HL-60 (cell line): ENCODE measurements at regions not wholly inside any gene's neighbourhood (a gene's known extent, or its start where the extent isn't known, plus 50 kb on each side); places are given as distances from the start of the nearest gene placed in this dataset.
A peak's percentile ranks its signal among the peaks of the same experiment; 100 is the strongest.

Source experiments
- DNase-seq, 2 experiments: peaks; one replicate each; pipeline ENCODE4 v3.0.0-alpha.2; 2010 to 2020; ENCODE audit warnings: low read depth in 1 of 2, low spot score in 1 of 2
- H3K27ac ChIP-seq: fragments of 250-450 bp; sonication (Bioruptor Pico); replicated peaks from 2 replicates; pipeline ENCODE4 v1.5.1; 2020; ENCODE audit warnings: mild to moderate bottlenecking, moderate library complexity
- H3K27me3 ChIP-seq: fragments of 250-450 bp; sonication (Bioruptor Pico); 2 replicates; pipeline ENCODE4 v1.5.1; 2021; ENCODE audit warnings: mild to moderate bottlenecking, moderate library complexity; ENCODE audit not compliant: insufficient read depth, poor library complexity, severe bottlenecking
- H3K4me3 ChIP-seq: replicated peaks from 2 replicates; pipeline ENCODE4 v1.5.1; 2011; ENCODE audit warnings: mild to moderate bottlenecking, control low read depth, low read length; ENCODE audit not compliant: insufficient read depth
- GABPA ChIP-seq: IDR thresholded peaks from 2 replicates; pipeline ENCODE4 v1.6.1; 2012; ENCODE audit warnings: low read depth
- POLR2AphosphoS5 ChIP-seq: IDR thresholded peaks from 2 replicates; pipeline ENCODE4 v1.6.1; 2012; ENCODE audit warnings: low read depth
- SPI1 ChIP-seq: IDR thresholded peaks from 2 replicates; pipeline ENCODE4 v1.6.1; 2012; ENCODE audit warnings: low read depth, mild to moderate bottlenecking, borderline replicate concordance
- TF ChIP-seq, protein P1 (sequence below): IDR thresholded peaks from 2 replicates; pipeline ENCODE4 v1.6.1; 2012; ENCODE audit warnings: low read depth; ENCODE audit not compliant: insufficient replicate concordance
- TF ChIP-seq, protein P2 (sequence below): IDR thresholded peaks from one replicate; pipeline ENCODE4 v1.5.1; 2011; ENCODE audit warnings: low read length, control low read depth, inconsistent platforms; ENCODE audit not compliant: insufficient read depth

DNA sequence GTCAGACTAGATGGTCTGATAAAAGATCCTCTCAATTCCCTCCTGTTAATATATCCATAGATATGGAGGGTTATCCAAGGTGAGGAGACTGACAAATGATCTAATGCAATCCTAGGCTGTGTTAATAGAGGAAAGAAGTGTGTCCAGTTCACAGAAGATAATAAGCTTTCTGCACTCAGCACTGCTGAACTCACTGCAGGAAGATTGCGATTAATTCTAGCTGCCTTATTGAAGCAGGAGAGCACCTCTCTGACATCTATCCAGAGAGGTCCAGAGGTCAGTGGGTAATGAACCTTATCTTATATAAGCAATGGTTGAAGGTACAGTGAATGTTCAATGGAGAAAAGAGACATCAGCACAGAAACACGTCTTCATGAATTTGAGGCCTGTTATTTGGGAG is 75.9 kb upstream of the SLC10A2 start:
- TF ChIP-seq POLR2AphosphoS5 (no peak), SPI1 (no peak), GABPA (no peak)
- TF ChIP-seq, protein P1, sequence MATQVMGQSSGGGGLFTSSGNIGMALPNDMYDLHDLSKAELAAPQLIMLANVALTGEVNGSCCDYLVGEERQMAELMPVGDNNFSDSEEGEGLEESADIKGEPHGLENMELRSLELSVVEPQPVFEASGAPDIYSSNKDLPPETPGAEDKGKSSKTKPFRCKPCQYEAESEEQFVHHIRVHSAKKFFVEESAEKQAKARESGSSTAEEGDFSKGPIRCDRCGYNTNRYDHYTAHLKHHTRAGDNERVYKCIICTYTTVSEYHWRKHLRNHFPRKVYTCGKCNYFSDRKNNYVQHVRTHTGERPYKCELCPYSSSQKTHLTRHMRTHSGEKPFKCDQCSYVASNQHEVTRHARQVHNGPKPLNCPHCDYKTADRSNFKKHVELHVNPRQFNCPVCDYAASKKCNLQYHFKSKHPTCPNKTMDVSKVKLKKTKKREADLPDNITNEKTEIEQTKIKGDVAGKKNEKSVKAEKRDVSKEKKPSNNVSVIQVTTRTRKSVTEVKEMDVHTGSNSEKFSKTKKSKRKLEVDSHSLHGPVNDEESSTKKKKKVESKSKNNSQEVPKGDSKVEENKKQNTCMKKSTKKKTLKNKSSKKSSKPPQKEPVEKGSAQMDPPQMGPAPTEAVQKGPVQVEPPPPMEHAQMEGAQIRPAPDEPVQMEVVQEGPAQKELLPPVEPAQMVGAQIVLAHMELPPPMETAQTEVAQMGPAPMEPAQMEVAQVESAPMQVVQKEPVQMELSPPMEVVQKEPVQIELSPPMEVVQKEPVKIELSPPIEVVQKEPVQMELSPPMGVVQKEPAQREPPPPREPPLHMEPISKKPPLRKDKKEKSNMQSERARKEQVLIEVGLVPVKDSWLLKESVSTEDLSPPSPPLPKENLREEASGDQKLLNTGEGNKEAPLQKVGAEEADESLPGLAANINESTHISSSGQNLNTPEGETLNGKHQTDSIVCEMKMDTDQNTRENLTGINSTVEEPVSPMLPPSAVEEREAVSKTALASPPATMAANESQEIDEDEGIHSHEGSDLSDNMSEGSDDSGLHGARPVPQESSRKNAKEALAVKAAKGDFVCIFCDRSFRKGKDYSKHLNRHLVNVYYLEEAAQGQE, result no peak
- TF ChIP-seq, protein P2, sequence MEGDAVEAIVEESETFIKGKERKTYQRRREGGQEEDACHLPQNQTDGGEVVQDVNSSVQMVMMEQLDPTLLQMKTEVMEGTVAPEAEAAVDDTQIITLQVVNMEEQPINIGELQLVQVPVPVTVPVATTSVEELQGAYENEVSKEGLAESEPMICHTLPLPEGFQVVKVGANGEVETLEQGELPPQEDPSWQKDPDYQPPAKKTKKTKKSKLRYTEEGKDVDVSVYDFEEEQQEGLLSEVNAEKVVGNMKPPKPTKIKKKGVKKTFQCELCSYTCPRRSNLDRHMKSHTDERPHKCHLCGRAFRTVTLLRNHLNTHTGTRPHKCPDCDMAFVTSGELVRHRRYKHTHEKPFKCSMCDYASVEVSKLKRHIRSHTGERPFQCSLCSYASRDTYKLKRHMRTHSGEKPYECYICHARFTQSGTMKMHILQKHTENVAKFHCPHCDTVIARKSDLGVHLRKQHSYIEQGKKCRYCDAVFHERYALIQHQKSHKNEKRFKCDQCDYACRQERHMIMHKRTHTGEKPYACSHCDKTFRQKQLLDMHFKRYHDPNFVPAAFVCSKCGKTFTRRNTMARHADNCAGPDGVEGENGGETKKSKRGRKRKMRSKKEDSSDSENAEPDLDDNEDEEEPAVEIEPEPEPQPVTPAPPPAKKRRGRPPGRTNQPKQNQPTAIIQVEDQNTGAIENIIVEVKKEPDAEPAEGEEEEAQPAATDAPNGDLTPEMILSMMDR, result no peak
- H3K27me3 ChIP-seq, result no peaks in the 10 kb centered on the region
- no peak overlapping the region for H3K27ac ChIP-seq
- H3K4me3 ChIP-seq, result no peak overlapping the region
- no peak for DNase-seq

DNA sequence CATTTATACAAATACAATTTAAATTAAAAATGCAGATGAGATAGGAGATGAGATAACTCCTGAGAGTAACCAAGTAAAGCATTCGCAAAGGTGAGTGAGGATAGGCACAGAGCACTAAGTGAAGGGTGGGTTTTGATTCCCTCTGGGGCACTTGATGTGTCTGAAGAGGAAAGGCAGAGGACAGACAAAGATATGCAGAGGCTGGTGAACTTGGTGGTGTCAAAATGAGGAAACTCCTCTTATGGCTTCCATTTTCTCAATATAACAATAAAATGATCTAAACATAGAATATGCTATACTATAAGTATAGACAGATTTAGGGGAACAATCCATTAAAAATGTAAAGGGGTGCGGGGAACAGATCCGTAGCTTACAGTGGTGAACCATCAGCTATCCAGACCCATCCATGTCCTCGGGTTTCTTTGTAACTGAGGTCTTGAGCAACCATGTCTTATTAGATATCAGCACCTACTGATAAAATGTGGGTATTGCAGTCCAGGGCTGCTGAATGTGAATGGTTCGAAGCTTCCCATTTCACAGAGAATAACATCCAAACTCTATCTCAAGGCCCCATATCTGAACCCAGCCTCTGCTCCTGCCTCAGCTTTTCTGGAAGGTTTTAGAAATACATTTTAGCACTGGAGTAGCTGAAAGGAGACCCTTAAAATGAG is 73.9 kb upstream of the SLC10A2 start:
- TF ChIP-seq, protein P1, result no peak
- TF ChIP-seq SPI1 (no peak), POLR2AphosphoS5 (no peak), GABPA (no peak)
- TF ChIP-seq, protein P2, result peak; percentile 42
- no peak overlapping the region for H3K4me3 ChIP-seq
- DNase-seq, result peak; percentile 12 to 36
- no peaks in the 10 kb centered on the region for H3K27me3 ChIP-seq
- H3K27ac ChIP-seq, result no peak overlapping the region

DNA sequence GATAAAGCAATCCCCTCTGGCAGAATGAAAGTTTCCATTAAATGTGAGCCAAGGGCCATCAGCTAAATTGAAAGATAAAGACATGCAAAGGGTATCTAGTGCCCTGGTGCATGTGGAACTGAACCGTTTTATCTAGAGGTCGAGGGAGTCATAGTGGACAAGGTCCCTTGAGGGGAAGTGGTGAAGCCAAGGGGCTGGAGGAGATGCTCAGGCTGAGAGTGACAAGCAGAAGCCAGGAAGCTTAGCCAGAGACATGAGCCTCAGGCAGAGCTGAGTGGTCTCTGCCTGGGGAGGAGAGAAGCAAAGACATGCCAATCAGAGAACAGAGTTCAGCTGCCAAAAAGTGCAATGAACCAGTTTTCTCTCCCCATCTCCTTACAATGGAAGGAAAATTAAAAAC is 68.1 kb upstream of the SLC10A2 start:
- no peak overlapping the region for H3K4me3 ChIP-seq
- DNase-seq, result no peak
- no peaks in the 10 kb centered on the region for H3K27me3 ChIP-seq
- TF ChIP-seq, protein P1, result no peak
- no peak for TF ChIP-seq POLR2AphosphoS5
- TF ChIP-seq SPI1, result no peak
- TF ChIP-seq, protein P2, result no peak
- no peak for TF ChIP-seq GABPA
- no peak overlapping the region for H3K27ac ChIP-seq
